Upper lobe of left lung (tissue), 6 donors: ENCODE measurements at regions not wholly inside any gene's neighbourhood (a gene's known extent, or its start where the extent isn't known, plus 50 kb on each side); places are given as distances from the start of the nearest gene placed in this dataset.

ENCODE experiments used
- ATAC-seq, 2 donors: fragments of 200-7000 bp; cut with Tn5 transposase; one replicate each; pipeline ENCODE4 v1.9.1; 2022; ENCODE audit warnings: mild to moderate bottlenecking in 2 of 2, moderate library complexity in 2 of 2; ENCODE audit not compliant: low FRiP score in 2 of 2
- DNase-seq, 2 donors: peaks; one replicate each; pipeline ENCODE4 v3.0.0-alpha.2; 2019 to 2020
- H3K27ac ChIP-seq, 4 donors: fragments of 200-600 bp; sonication (generic); one replicate each; pipeline ENCODE4 v1.5.1; 2016 to 2019
- H3K27me3 ChIP-seq, 4 donors: fragments of 200-600 bp; sonication (generic); one replicate each; pipeline ENCODE4 v1.5.1; 2017 to 2019
- H3K36me3 ChIP-seq, 4 donors: fragments of 200-600 bp; sonication (generic); one replicate each; pipeline ENCODE4 v1.5.1; 2016 to 2019
- H3K4me1 ChIP-seq, 4 donors: fragments of 200-600 bp; sonication (generic); one replicate each; pipeline ENCODE4 v1.5.1; 2018 to 2019
- H3K4me3 ChIP-seq, 4 donors: fragments of 200-600 bp; sonication (generic); one replicate each; pipeline ENCODE4 v1.5.1; 2017 to 2019; ENCODE audit warnings: mild to moderate bottlenecking in 2 of 4, moderate library complexity in 1 of 4
- H3K9me3 ChIP-seq, 4 donors: fragments of 200-600 bp; sonication (generic); one replicate each; pipeline ENCODE4 v1.5.1; 2018 to 2019
- EP300 ChIP-seq, 4 donors: sonication (generic); formaldehyde crosslinking; IDR thresholded peaks; one replicate each; pipeline ENCODE4 v1.5.1; 2017; ENCODE audit warnings: antibody characterized with exemption in 4 of 4, control low read depth in 2 of 4
- POLR2A ChIP-seq, 4 donors: fragments of 450-650 bp; IDR thresholded peaks; one replicate each; pipeline ENCODE4 v1.5.1; 2016 to 2017; ENCODE audit warnings: antibody characterized with exemption in 4 of 4, mild to moderate bottlenecking in 2 of 4
- POLR2AphosphoS5 ChIP-seq, 2 donors: sonication (generic); formaldehyde crosslinking; IDR thresholded peaks; one replicate each; pipeline ENCODE4 v1.5.1; 2017; ENCODE audit warnings: antibody characterized with exemption in 2 of 2
- WGBS, 2 donors: methylation state at CpG; one replicate each; pipeline ENCODE4 v1.1.5; 2017 to 2018; 5-methylcytosine and 5-hydroxymethylcytosine counted together
- TF ChIP-seq, protein P1 (sequence below), 6 experiments: fragments of 450-650 bp in 4 of 6; fragments of 200-600 bp in 2 of 6; sonication (generic) in 2 of 6; IDR thresholded peaks; one replicate each; pipeline ENCODE4 v1.5.1; 2016 to 2019; ENCODE audit warnings: antibody characterized with exemption in 6 of 6
- donor health status: DM: no; HTN: no; CAD: no; lungs with moderate emphysema.
- donor health status: DM: no; HTN: yes; CAD: no; lungs with severe emphysema.

DNA sequence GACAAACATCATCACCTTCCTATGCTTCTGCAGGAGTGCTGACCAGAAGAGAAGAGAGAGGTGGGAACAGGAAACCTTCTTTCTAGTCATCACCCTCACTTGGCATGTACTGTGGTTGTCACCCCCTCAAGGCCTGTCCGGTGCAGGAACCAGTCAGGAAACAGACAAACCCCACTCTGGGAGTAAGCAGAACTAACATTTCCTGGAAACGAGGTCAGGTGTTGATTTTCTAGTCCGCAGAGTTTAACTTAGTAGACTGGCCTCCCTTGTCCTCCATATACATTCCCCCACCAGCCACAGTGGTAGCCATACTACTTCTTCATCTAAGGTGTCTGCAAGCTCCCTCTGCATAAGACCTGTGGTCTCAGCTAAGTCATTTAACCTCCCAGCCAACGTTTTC, 80.7 kb upstream of the NCAM1 start:
- H3K4me3 ChIP-seq, result no peak overlapping the region
- no peaks in the 10 kb centered on the region for H3K36me3 ChIP-seq
- H3K9me3 ChIP-seq, result no peaks in the 10 kb centered on the region
- no peaks in the 10 kb centered on the region for H3K27me3 ChIP-seq
- no peak overlapping the region for H3K27ac ChIP-seq
- DNase-seq, result no peak
- peaks cover 0 to 13% (median 0%) of the 10 kb centered on the region in 4 donors for H3K4me1 ChIP-seq
- no peak for ATAC-seq
- WGBS, 2 donors, result 21 to 31% methylated on average over 4 of the region's 4 CpGs
- TF ChIP-seq EP300 (IDR thresholded peaks at IDR 0.05), result no peak
- TF ChIP-seq, protein P1, sequence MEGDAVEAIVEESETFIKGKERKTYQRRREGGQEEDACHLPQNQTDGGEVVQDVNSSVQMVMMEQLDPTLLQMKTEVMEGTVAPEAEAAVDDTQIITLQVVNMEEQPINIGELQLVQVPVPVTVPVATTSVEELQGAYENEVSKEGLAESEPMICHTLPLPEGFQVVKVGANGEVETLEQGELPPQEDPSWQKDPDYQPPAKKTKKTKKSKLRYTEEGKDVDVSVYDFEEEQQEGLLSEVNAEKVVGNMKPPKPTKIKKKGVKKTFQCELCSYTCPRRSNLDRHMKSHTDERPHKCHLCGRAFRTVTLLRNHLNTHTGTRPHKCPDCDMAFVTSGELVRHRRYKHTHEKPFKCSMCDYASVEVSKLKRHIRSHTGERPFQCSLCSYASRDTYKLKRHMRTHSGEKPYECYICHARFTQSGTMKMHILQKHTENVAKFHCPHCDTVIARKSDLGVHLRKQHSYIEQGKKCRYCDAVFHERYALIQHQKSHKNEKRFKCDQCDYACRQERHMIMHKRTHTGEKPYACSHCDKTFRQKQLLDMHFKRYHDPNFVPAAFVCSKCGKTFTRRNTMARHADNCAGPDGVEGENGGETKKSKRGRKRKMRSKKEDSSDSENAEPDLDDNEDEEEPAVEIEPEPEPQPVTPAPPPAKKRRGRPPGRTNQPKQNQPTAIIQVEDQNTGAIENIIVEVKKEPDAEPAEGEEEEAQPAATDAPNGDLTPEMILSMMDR (IDR thresholded peaks at IDR 0.05), result no peak
- no peak for TF ChIP-seq POLR2A (IDR thresholded peaks at IDR 0.05)
- TF ChIP-seq POLR2AphosphoS5 (IDR thresholded peaks at IDR 0.05), result peak in 1 of 2 donors; percentile 7

DNA sequence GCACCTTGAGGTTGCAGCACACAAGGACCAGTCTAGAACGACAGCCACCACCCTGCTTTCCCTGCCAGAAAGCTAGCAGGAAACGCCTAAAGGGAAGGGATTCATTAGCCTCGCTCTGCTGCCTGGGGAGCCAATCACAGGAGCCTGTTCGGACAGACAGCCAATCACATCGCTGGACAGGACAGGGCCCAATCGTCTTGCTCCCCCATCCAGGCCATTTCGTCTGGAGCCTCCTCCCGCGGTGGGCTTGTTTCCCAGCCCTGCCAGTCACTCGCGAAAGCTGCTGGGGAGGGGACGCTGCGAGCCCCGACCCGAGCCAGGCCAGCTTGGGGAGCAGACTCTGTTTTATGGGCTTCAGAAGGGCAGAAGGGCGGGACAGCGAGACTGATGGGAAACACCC, 79.8 kb upstream of the NCAM1 start:
- DNase-seq, result peak; percentile 44 to 45

DNA sequence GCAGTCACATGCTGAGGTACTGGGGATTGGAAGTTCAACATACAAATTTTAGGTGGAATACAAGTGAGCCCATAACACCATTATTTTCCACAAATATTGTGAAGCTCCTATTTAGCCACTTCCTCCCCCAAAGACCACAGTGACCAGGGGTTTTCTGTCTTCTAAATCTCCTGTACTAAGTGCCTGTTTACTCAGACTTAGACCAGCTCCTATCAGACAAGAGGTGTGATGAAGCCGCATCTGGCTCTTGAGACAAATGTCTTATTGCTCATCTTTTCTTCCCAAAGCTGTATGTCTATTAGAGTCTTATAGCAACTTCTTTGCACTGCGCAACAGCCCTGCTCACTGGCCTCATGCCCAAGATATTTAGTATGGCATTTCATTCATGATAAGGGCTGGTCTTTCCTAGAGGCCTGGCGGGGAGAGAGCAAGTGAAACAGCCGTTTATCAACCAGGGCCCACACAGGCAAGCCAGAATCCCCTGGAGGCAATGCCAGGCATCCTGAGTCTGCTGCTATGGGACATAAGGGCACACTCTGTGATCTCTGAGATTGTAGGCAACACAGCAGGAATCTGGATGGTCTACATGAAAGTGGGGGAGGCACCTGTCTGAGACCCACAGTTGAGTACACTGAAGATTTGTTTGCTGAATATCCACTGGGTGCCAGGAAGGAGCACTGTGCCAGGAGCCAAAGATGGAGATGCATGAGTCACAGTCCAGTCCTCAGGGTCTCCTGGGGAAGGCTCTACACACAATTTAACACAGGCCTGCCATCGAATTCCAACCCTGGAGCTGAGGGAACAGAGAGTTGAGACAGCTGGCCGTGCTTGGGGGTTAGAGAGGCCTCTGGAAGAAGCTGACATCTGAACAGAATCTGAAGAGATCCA, 78.5 kb upstream of the NCAM1 start:
- no peaks in the 10 kb centered on the region for H3K9me3 ChIP-seq
- peaks cover 0 to 13% (median 0%) of the 10 kb centered on the region in 4 donors for H3K4me1 ChIP-seq
- H3K4me3 ChIP-seq, result no peak overlapping the region
- H3K36me3 ChIP-seq, result no peaks in the 10 kb centered on the region
- TF ChIP-seq, protein P1 (IDR thresholded peaks at IDR 0.05), result no peak
- TF ChIP-seq POLR2AphosphoS5 (IDR thresholded peaks at IDR 0.05) (no peak), POLR2A (IDR thresholded peaks at IDR 0.05) (no peak), EP300 (IDR thresholded peaks at IDR 0.05) (no peak)
- H3K27me3 ChIP-seq, result no peaks in the 10 kb centered on the region
- H3K27ac ChIP-seq, result no peak overlapping the region
- 55 to 75% methylated on average over 6 of the region's 6 CpGs for WGBS, 2 donors
- ATAC-seq, result no peak
- DNase-seq, result no peak

More for the DNA sequence above, 79.8 kb upstream of the NCAM1 start:
- 43 to 56% methylated on average over 8 to 17 of the region's 17 CpGs for WGBS, 2 donors
- H3K9me3 ChIP-seq, result no peaks in the 10 kb centered on the region
- H3K4me1 ChIP-seq, result peaks cover 0 to 13% (median 0%) of the 10 kb centered on the region in 4 donors
- H3K4me3 ChIP-seq, result peak overlapping the region in 3 of 4 donors; percentile 13 to 29 (median 20)
- H3K27me3 ChIP-seq, result no peaks in the 10 kb centered on the region
- no peaks in the 10 kb centered on the region for H3K36me3 ChIP-seq
- TF ChIP-seq POLR2AphosphoS5 (IDR thresholded peaks at IDR 0.05), result no peak
- H3K27ac ChIP-seq, result no peak overlapping the region
- peak in 1 of 2 donors; percentile 79 for ATAC-seq

DNA sequence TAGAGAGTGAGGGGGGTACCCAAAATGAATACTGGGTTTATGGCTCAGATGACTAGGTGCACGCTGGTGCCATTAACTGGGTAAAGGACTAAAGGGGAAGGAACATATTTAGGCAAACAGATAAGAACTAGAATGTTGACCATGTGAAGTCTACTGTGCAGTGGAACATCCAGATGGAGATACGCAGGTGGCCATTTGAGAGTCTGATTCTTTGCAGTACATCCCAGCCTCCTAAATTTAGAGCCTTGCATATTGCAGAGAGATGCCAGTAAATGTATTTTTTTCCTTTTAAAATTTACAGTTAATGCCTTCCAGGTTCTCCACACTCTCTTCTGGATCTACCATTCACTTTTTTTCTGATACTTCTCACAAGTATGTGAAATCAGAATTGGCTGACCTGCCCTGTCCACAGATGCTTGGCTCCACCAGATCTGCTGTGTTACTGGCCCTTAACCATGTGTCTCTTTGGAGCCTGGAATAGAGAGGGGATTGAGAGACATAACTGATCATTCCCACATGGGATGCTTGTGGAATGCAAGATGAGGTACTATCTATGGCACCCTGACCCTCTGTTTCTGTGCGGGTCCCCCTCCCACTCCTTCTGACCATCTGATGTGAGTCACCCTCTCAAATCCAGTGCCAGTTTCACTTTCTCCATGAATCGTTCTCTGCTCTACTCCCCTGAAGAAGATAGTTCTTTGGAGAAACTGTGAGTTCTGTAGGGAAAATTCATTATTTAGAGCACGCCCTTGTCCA, 77.0 kb upstream of the NCAM1 start:
- 72% methylated on average over 5 of the region's 5 CpGs for WGBS, 2 donors
- TF ChIP-seq POLR2A (IDR thresholded peaks at IDR 0.05) (no peak), EP300 (IDR thresholded peaks at IDR 0.05) (no peak), POLR2AphosphoS5 (IDR thresholded peaks at IDR 0.05) (no peak)
- TF ChIP-seq, protein P1 (IDR thresholded peaks at IDR 0.05), result no peak

DNA sequence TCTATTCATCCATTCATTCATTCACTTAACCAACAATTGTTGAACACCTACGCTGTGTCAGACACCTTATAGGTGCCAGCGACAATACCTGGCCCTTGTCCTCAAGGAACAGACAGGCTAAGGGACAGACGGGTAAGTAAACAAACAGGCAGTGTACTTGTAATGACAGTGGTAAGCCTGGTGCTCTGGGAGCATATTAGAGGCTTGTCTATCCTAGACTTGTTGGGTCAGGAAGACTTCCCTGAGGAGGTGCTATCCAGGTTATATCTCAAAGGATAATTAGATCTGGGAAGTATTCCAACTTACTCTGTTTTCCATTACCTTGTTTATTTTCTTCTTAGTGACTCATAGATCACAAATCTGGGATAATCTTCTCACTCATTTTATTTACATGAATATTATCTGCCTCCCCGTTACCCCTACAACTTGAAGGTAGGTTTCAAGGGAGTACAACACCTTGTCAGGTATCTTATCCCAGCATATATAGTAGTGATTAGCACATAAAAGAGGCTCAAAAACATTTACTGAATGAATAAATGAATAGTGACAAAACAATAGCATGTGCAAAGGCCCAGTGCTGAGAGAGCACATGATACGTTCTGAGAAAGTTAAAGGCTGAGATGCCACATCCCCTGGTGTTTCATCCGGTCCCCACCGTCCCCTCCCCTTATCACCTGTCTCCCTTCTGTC, 75.3 kb upstream of the NCAM1 start:
- TF ChIP-seq EP300 (IDR thresholded peaks at IDR 0.05) (no peak), POLR2A (IDR thresholded peaks at IDR 0.05) (no peak), POLR2AphosphoS5 (IDR thresholded peaks at IDR 0.05) (no peak)
- TF ChIP-seq, protein P1 (IDR thresholded peaks at IDR 0.05), result no peak
- DNase-seq (no peak), ATAC-seq (no peak)
- Histone ChIP-seq H3K27ac (no peak overlapping the region), H3K36me3 (no peaks in the 10 kb centered on the region), H3K9me3 (no peaks in the 10 kb centered on the region), H3K27me3 (no peaks in the 10 kb centered on the region), H3K4me1 (peaks cover 0 to 13% (median 0%) of the 10 kb centered on the region in 4 donors), H3K4me3 (no peak overlapping the region)
- WGBS, 2 donors, result 81 to 84% methylated on average over 7 of the region's 7 CpGs

More for the DNA sequence above, 77.0 kb upstream of the NCAM1 start:
- Histone ChIP-seq H3K27me3 (no peaks in the 10 kb centered on the region), H3K27ac (no peak overlapping the region), H3K4me1 (peaks cover 0 to 13% (median 0%) of the 10 kb centered on the region in 4 donors), H3K9me3 (no peaks in the 10 kb centered on the region), H3K36me3 (no peaks in the 10 kb centered on the region), H3K4me3 (no peak overlapping the region)
- ATAC-seq (peak in 1 of 2 donors; percentile 36), DNase-seq (no peak)
